Stomach (tissue), 4 donors: ENCODE measurements at regions not wholly inside any gene's neighbourhood (a gene's known extent, or its start where the extent isn't known, plus 50 kb on each side); places are given as distances from the start of the nearest gene placed in this dataset.

Experiments
- EP300 ChIP-seq: sonication (generic); formaldehyde crosslinking; IDR thresholded peaks from one replicate; pipeline ENCODE4 v1.6.1; 2017; ENCODE audit warnings: antibody characterized with exemption
- POLR2A ChIP-seq, 4 donors: fragments of 450-650 bp; IDR thresholded peaks; one replicate each; pipeline ENCODE4 v1.6.1; 2016; ENCODE audit warnings: antibody characterized with exemption in 4 of 4, control low read depth in 2 of 4, mild to moderate bottlenecking in 1 of 4, moderate library complexity in 1 of 4
- POLR2AphosphoS5 ChIP-seq, 3 donors: sonication (generic); formaldehyde crosslinking; IDR thresholded peaks; one replicate each; pipeline ENCODE4 v1.6.1; 2016; ENCODE audit warnings: antibody characterized with exemption in 3 of 3
- TF ChIP-seq, protein P1 (sequence below), 7 experiments: fragments of 450-650 bp in 4 of 7; fragments of 200-600 bp in 3 of 7; sonication (generic) in 3 of 7; IDR thresholded peaks; one replicate each; pipeline ENCODE4 v1.5.1; 2016 to 2019; ENCODE audit warnings: antibody characterized with exemption in 7 of 7, control low read depth in 2 of 7, mild to moderate bottlenecking in 1 of 7

DNA sequence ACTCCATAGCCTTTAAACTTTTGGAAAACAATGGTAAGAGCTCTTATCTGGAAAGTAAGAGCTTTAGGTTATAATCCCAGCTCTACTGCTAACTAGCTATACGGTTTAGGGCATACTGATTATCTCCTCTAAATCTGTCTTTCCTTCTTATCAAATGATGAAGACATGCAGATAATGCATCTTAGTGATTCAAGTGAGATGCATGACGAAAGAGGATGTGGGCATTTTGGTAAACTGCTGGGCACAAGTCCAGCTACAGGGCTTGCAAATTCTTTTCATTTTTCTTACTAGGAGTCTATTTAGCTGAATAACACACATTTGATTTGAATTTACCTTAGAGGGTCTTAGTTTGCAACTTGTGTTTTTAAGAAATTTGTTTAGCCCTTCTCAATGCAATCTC is 1604.8 kb upstream of the ZEB2 start:
- no peak for TF ChIP-seq POLR2A (IDR thresholded peaks at IDR 0.05)
- TF ChIP-seq, protein P1, sequence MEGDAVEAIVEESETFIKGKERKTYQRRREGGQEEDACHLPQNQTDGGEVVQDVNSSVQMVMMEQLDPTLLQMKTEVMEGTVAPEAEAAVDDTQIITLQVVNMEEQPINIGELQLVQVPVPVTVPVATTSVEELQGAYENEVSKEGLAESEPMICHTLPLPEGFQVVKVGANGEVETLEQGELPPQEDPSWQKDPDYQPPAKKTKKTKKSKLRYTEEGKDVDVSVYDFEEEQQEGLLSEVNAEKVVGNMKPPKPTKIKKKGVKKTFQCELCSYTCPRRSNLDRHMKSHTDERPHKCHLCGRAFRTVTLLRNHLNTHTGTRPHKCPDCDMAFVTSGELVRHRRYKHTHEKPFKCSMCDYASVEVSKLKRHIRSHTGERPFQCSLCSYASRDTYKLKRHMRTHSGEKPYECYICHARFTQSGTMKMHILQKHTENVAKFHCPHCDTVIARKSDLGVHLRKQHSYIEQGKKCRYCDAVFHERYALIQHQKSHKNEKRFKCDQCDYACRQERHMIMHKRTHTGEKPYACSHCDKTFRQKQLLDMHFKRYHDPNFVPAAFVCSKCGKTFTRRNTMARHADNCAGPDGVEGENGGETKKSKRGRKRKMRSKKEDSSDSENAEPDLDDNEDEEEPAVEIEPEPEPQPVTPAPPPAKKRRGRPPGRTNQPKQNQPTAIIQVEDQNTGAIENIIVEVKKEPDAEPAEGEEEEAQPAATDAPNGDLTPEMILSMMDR (IDR thresholded peaks at IDR 0.05) = no peak
- no peak for TF ChIP-seq POLR2AphosphoS5 (IDR thresholded peaks at IDR 0.05)
- TF ChIP-seq EP300 = no peak
